ENCODE measurements at regions not wholly inside any gene's neighbourhood (a gene's known extent, or its start where the extent isn't known, plus 50 kb on each side); places are given as distances from the start of the nearest gene placed in this dataset.
"Not testable (repeated sequence)": the region's sequence is repeated elsewhere in the genome, so short reads cannot be mapped to it uniquely, and the experiment has no call there.

- Histone ChIP-seq H3K27me3 (ENCODE audit: low read depth) (no peaks in the 10 kb centered on the region), H3K27ac (no peak overlapping the region), H3K4me1 (no peaks in the 10 kb centered on the region), H3K9me3 (no peaks in the 10 kb centered on the region), H3K4me3 (no peak overlapping the region), H3K36me3 (no peaks in the 10 kb centered on the region)
- no peak for ATAC-seq
- intact Hi-C loops (cut with DNase I), result no loop called here
- TF ChIP-seq, protein P1, sequence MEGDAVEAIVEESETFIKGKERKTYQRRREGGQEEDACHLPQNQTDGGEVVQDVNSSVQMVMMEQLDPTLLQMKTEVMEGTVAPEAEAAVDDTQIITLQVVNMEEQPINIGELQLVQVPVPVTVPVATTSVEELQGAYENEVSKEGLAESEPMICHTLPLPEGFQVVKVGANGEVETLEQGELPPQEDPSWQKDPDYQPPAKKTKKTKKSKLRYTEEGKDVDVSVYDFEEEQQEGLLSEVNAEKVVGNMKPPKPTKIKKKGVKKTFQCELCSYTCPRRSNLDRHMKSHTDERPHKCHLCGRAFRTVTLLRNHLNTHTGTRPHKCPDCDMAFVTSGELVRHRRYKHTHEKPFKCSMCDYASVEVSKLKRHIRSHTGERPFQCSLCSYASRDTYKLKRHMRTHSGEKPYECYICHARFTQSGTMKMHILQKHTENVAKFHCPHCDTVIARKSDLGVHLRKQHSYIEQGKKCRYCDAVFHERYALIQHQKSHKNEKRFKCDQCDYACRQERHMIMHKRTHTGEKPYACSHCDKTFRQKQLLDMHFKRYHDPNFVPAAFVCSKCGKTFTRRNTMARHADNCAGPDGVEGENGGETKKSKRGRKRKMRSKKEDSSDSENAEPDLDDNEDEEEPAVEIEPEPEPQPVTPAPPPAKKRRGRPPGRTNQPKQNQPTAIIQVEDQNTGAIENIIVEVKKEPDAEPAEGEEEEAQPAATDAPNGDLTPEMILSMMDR (IDR thresholded peaks at IDR 0.05), result no peak
- no peak for DNase-seq
Measured at GRCh38 chr4:91653067-91653466, 650.7 kb upstream of the GRID2 start.

GRCh38 chr4:91681091-91681490, 622.7 kb upstream of the GRID2 start:
- ATAC-seq, result no peak
- H3K4me3 ChIP-seq, result no peak overlapping the region
- TF ChIP-seq, protein P1 (IDR thresholded peaks at IDR 0.05), result no peak
- intact Hi-C loops (cut with DNase I), result no loop called here
- H3K36me3 ChIP-seq, result no peaks in the 10 kb centered on the region
- no peak for DNase-seq
- no peaks in the 10 kb centered on the region for H3K4me1 ChIP-seq
- no peak overlapping the region for H3K27ac ChIP-seq
- no peaks in the 10 kb centered on the region for H3K27me3 ChIP-seq (ENCODE audit: low read depth)
- no peaks in the 10 kb centered on the region for H3K9me3 ChIP-seq

DNA sequence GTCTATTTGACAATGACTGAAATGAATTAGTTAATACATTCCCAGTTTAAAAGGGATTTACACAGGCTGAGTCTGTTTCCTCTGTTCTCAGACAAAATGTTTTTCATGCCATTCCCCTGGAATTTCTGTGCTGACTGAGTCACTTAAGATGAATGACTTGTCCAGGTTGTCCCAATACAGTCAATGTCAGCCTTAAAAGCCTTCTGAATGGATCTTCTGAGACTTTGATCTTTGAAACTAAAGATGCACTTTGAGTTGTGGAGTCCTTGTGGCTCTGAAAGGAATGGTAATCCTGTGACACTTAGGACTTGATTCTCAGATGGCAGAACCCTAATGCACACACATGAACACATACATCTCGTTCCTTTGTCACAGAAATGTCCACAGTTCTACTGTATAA, 622.2 kb upstream of the GRID2 start:
- no peak overlapping the region for H3K4me3 ChIP-seq
- H3K9me3 ChIP-seq, result no peaks in the 10 kb centered on the region
- intact Hi-C loops (cut with DNase I), result no loop called here
- no peaks in the 10 kb centered on the region for H3K4me1 ChIP-seq
- DNase-seq (no peak), ATAC-seq (no peak)
- TF ChIP-seq, protein P1 (IDR thresholded peaks at IDR 0.05), result no peak
- no peak overlapping the region for H3K27ac ChIP-seq
- no peaks in the 10 kb centered on the region for H3K36me3 ChIP-seq
- H3K27me3 ChIP-seq (ENCODE audit: low read depth), result no peaks in the 10 kb centered on the region

DNA sequence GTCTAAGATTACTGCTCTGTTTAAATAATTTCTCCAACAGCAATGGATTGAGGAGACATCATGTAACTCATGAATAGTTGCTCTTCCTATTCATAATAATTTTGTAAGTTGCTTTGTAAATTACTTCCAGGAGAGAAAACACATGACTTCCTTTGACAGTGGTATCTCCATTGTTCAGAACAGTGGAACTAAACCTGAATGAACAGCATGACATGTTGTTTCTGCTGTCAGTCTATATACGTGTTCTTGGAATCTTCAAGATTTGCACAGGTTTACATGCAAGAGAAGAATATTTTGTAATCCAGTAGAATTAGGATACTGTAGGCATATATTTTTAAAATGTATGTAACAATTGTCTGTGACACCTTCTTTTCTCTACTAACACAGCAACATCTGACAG, 618.8 kb upstream of the GRID2 start:
- no peak for DNase-seq
- intact Hi-C loops (cut with DNase I), result no loop called here
- ATAC-seq, result no peak

DNA sequence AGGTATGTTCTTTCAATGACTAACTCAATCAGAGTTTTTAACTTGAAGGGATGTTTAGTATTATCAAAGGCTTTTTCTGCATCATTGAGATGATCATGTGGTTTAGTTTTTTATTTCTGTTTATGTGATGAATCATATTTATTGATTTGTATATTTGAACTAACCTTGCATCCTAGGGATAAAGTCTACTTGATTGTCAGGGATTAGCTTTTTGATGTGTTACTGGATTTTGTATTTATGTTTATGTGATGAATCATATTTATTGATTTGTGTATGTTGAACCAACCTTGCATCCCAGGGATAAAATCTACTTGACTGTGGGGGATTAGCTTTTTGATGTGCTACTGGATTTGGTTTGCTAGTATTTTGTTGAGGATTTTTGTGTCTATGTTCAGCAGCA, 615.4 kb upstream of the GRID2 start:
- TF ChIP-seq, protein P1 (IDR thresholded peaks at IDR 0.05), result no peak
- ATAC-seq (no peak), DNase-seq (no peak)
- no peak overlapping the region for H3K4me3 ChIP-seq
- H3K27ac ChIP-seq, result no peak overlapping the region
- H3K27me3 ChIP-seq (ENCODE audit: low read depth), result no peaks in the 10 kb centered on the region
- H3K9me3 ChIP-seq, result no peaks in the 10 kb centered on the region
- no peaks in the 10 kb centered on the region for H3K36me3 ChIP-seq
- intact Hi-C loops (cut with DNase I), result no loop called here
- H3K4me1 ChIP-seq, result no peaks in the 10 kb centered on the region

More for the DNA sequence above, 618.8 kb upstream of the GRID2 start:
- H3K4me1 ChIP-seq, result no peaks in the 10 kb centered on the region
- no peak overlapping the region for H3K27ac ChIP-seq
- no peaks in the 10 kb centered on the region for H3K36me3 ChIP-seq
- H3K4me3 ChIP-seq, result no peak overlapping the region
- TF ChIP-seq, protein P1 (IDR thresholded peaks at IDR 0.05), result no peak
- no peaks in the 10 kb centered on the region for H3K27me3 ChIP-seq (ENCODE audit: low read depth)
- no peaks in the 10 kb centered on the region for H3K9me3 ChIP-seq

DNA sequence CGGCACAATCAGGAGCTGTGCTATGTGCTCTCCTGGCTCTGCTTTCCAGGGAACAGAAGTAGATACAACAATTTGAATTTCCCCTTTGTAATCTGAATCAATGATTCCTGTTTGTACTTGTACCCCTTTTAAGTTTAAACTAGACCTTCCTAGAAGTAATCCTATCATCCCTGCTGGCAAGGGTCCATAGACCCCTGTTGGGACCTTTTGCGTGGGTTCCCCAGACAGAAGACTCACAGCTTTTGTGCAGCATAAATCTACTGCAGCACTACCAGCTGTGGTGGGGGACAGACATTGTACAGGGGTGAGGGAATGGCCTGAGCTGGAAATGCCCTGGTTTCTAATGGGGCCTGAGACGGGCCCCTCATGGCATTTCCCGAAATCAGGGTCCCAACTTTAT, 604.1 kb upstream of the GRID2 start:
- DNase-seq; H3K27me3 ChIP-seq (ENCODE audit: low read depth); H3K4me3 ChIP-seq; H3K27ac ChIP-seq; intact Hi-C loops (cut with DNase I); H3K4me1 ChIP-seq; H3K9me3 ChIP-seq; H3K36me3 ChIP-seq; ATAC-seq: not testable (repeated sequence)

Data from lower lobe of right lung (tissue), 2 donors.